ENCODE measurements at regions not wholly inside any gene's neighbourhood (a gene's known extent, or its start where the extent isn't known, plus 50 kb on each side); places are given as distances from the start of the nearest gene placed in this dataset.
A peak's percentile ranks its signal among the peaks of the same experiment; 100 is the strongest.

DNA sequence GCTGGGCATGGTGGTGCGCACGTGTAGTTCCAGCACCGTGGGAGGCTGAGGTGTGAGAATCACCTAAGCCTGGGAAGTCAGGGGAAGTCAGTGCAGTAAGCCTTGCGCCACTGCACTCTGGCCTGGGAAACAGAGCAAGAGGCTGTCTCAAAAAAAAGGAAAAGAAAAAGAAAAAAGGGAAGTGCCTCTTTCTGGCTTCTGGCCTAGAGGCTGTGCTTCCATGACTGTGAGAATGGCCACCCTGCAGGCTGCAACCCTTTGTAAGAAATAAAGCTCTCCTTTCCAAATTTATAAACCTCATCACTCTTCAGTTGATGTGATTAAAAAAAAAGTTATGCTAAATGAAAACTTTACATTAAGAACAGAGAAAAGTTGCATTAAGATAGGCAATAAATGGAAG lies 774.3 kb downstream of the TUSC7 start:
- Histone ChIP-seq H3K9me3 (no peaks in the 10 kb centered on the region), H3K4me1 (no peaks in the 10 kb centered on the region), H3K27me3 (no peaks in the 10 kb centered on the region), H3K4me3 (no peak overlapping the region), H3K36me3 (no peaks in the 10 kb centered on the region), H3K27ac (no peak overlapping the region)
- TF ChIP-seq, protein P1, sequence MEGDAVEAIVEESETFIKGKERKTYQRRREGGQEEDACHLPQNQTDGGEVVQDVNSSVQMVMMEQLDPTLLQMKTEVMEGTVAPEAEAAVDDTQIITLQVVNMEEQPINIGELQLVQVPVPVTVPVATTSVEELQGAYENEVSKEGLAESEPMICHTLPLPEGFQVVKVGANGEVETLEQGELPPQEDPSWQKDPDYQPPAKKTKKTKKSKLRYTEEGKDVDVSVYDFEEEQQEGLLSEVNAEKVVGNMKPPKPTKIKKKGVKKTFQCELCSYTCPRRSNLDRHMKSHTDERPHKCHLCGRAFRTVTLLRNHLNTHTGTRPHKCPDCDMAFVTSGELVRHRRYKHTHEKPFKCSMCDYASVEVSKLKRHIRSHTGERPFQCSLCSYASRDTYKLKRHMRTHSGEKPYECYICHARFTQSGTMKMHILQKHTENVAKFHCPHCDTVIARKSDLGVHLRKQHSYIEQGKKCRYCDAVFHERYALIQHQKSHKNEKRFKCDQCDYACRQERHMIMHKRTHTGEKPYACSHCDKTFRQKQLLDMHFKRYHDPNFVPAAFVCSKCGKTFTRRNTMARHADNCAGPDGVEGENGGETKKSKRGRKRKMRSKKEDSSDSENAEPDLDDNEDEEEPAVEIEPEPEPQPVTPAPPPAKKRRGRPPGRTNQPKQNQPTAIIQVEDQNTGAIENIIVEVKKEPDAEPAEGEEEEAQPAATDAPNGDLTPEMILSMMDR (IDR thresholded peaks at IDR 0.05), result no peak
- intact Hi-C loops (cut with DNase I), result no loop called here
- DNase-seq (no peak), ATAC-seq (no peak)

DNA sequence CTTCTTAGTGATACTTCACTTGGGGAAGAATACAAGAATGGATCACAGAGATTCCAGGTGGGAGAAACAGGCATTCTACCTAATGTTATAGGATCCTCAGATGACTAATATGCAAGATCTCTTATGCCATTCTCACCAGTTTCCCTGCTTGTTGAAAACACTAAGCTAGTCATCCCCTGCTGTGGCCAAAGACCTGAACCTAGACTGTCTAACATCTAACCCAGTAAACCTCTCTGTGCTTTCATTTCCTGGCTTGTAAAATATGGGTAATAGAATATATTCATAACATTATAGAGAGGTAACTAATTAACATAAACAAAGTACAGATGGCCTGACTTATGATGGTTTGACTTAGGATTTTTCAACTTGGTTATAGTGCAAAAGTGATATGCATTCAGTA lies 776.3 kb downstream of the TUSC7 start:
- ATAC-seq (no peak), DNase-seq (no peak)
- TF ChIP-seq, protein P1 (IDR thresholded peaks at IDR 0.05), result no peak
- H3K4me1 ChIP-seq, result no peaks in the 10 kb centered on the region
- no peaks in the 10 kb centered on the region for H3K9me3 ChIP-seq
- no peaks in the 10 kb centered on the region for H3K36me3 ChIP-seq
- intact Hi-C loops (cut with DNase I), result no loop called here
- H3K27me3 ChIP-seq, result no peaks in the 10 kb centered on the region
- no peak overlapping the region for H3K4me3 ChIP-seq
- H3K27ac ChIP-seq, result no peak overlapping the region

DNA sequence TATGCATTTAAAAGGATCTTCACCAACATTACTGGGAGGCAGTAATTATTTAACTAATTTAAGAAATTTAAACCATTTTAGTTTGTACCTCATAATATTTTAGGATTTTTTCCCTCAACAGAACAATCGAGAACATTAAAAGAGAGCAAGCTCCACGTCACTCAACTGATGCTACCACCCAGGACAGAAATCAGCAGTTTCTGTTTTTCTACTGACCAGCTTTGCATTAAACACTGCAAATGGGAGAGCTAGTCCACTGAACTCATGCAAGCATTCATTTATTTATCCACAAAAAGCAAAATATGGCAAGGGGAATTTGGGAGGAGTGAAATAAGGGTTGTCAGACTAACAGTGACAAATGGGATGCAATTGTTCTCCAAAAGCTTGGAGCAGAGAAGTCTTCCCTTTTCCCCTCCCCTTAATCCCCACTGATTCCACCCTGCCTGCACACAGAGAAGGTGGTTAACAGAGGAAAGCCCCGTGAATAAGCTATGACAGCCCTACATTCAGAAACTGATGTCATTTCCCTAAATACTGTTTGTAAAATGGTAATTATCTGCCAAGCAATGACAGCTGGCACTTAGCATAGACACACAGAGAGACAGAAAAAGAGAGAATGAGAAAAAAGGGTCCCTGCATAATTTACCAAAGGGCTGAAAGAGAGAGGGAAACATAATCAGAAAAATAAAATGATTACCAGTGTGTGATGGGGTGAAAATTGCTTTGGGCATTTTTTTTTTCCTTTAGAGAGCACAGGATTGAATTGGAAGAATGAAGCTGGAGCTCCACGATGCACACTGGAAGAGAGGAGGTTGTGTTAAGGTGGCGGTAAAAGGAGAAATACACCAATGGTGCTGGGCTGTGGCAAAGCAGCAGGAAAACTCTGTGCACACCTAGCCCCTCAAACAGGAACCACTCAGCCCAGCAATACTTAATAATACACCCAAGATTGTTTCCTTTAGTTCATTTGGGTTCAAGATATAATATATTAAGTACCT lies 777.4 kb downstream of the TUSC7 start:
- TF ChIP-seq, protein P1 (IDR thresholded peaks at IDR 0.05), result no peak
- H3K9me3 ChIP-seq, result no peaks in the 10 kb centered on the region
- DNase-seq, result no peak
- H3K27ac ChIP-seq, result no peak overlapping the region
- no peaks in the 10 kb centered on the region for H3K27me3 ChIP-seq
- H3K4me3 ChIP-seq, result no peak overlapping the region
- H3K4me1 ChIP-seq, result no peaks in the 10 kb centered on the region
- no peak for ATAC-seq
- intact Hi-C loops (cut with DNase I), result no loop called here
- no peaks in the 10 kb centered on the region for H3K36me3 ChIP-seq

DNA sequence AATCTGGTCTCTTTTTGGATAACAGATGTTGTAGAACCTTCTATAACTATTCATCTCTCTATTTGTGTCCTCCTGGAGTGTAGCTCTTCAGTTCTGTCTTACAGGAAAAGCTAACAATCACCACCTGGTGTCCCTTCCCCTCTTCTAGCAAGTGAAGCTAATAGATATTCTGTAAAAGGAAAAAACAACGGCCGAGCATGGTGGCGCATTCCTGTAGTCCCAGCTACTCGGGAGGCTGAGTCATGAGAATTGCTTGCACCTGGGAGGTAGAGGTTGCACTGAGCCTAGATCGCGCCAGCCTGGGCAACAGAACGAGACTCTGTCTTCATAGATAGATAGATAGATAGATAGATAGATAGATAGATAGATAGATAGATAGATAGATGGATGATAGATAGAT lies 779.4 kb downstream of the TUSC7 start:
- ATAC-seq, result no peak
- H3K27ac ChIP-seq, result no peak overlapping the region
- TF ChIP-seq, protein P1 (IDR thresholded peaks at IDR 0.05), result no peak
- no peak overlapping the region for H3K4me3 ChIP-seq
- intact Hi-C loops (cut with DNase I), result no loop called here
- no peaks in the 10 kb centered on the region for H3K9me3 ChIP-seq
- H3K27me3 ChIP-seq, result no peaks in the 10 kb centered on the region
- DNase-seq, result peak in 1 of 4 donors; percentile 44
- no peaks in the 10 kb centered on the region for H3K4me1 ChIP-seq
- no peaks in the 10 kb centered on the region for H3K36me3 ChIP-seq

DNA sequence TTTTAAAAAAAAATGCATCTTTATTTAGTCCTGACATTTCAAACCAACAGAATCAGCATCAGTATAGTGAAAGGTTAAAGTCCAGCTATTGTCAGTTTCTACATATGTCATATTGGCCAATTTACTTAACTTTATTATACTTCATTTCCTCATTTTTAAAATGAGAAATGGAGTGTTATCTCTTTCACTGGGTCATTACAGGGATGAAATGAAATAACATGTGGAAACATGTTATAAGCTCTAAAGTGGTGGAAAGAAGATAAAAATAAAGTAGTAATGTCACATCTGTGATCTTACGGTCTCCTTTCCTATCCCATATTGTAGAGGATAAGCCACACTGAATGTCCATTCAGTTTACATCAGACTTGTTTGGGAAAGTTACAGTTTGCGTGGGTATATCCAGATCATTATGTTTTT lies 780.1 kb downstream of the TUSC7 start:
- no peak for ATAC-seq
- H3K27ac ChIP-seq, result no peak overlapping the region
- TF ChIP-seq, protein P1 (IDR thresholded peaks at IDR 0.05), result no peak

More for the DNA sequence above, 780.1 kb downstream of the TUSC7 start:
- H3K4me3 ChIP-seq, result no peak overlapping the region
- intact Hi-C loops (cut with DNase I), result no loop called here
- no peaks in the 10 kb centered on the region for H3K4me1 ChIP-seq
- H3K36me3 ChIP-seq, result no peaks in the 10 kb centered on the region
- no peaks in the 10 kb centered on the region for H3K27me3 ChIP-seq
- no peak for DNase-seq
- no peaks in the 10 kb centered on the region for H3K9me3 ChIP-seq
